ENCODE measurements at regions not wholly inside any gene's neighbourhood (a gene's known extent, or its start where the extent isn't known, plus 50 kb on each side); places are given as distances from the start of the nearest gene placed in this dataset.
A peak's percentile ranks its signal among the peaks of the same experiment; 100 is the strongest.

- Histone ChIP-seq H3K4me3 (replicated peaks in 1 of 3; ENCODE audit: insufficient read depth in 1 of 3, low read depth in 2 of 3, low read length in 3 of 3) (no peak overlapping the region), H4K20me1 (ENCODE audit: insufficient read depth, low read length) (no peaks in the 10 kb centered on the region), H3K79me2 (ENCODE audit: insufficient read depth, low read length) (no peaks in the 10 kb centered on the region), H3K4me1 (ENCODE audit: insufficient read depth, low read length) (peaks cover 42% of the 10 kb centered on the region), H3K27ac (ENCODE audit: extremely low read length, insufficient read depth, low read length) (no peak overlapping the region), H3K9ac (ENCODE audit: insufficient read depth, low read depth, low read length) (no peak overlapping the region), H3K9me3 (ENCODE audit: low read length) (no peaks in the 10 kb centered on the region), H3K36me3 (replicated peaks in 1 of 2; ENCODE audit: control insufficient read depth in 1 of 2, insufficient read depth in 2 of 2, low read length in 2 of 2) (no peaks in the 10 kb centered on the region), H3K4me2 (ENCODE audit: low read depth, low read length) (no peak overlapping the region), H3K27me3 (ENCODE audit: control insufficient read depth in 1 of 2, insufficient read depth in 2 of 2, low read length in 2 of 2) (no peaks in the 10 kb centered on the region), H2AFZ (ENCODE audit: low read length) (no peak overlapping the region)
- intact Hi-C loops (cut with micrococcal nuclease; ENCODE audit: unreplicated experiment) (no loop called here), in situ Hi-C loops (cut with HindIII; ENCODE audit: extremely low pct_ligation_motif_present, low pct_unique_long_range_greater_than_20kb) (no loop called here)
- TSS peak; percentile 14 for BruUV-seq (replicated peaks)
- POLR2A ChIA-PET = interaction anchor here (1.6 kb wide), 1 partner anchor 9 kb away, joined by 5 read pairs; no protein-coding TSS in a partner anchor
- CTCF ChIA-PET (ENCODE audit: low intra/inter-chr PET ratio, low total read pairs) = no interaction called here
- no peak for FAIRE-seq
- ATAC-seq = no peak; the same call in 2 of the 3 replicates
- TF ChIP-seq ATF7 (IDR thresholded peaks at IDR 0.05) (peak; percentile 94), ATF7 (CRISPR knock-in tag; IDR thresholded peaks at IDR 0.05) (no peak), CREB1 (IDR thresholded peaks at IDR 0.05) (peak; percentile 67), CREB1 (CRISPR knock-in tag; IDR thresholded peaks at IDR 0.05) (no peak), ELF4 (CRISPR knock-in tag; IDR thresholded peaks at IDR 0.05; ENCODE audit: borderline replicate concordance) (no peak)
- DNase-seq (ENCODE audit: low spot score) = no peak
- WGBS (ENCODE audit: low lambda C conversion rate) = 78% methylated on average over 6 of the region's 6 CpGs
These were observed 57.7 kb upstream of the MAP4K3 start for GRCh38 chr2:39494784-39495251.

DNA sequence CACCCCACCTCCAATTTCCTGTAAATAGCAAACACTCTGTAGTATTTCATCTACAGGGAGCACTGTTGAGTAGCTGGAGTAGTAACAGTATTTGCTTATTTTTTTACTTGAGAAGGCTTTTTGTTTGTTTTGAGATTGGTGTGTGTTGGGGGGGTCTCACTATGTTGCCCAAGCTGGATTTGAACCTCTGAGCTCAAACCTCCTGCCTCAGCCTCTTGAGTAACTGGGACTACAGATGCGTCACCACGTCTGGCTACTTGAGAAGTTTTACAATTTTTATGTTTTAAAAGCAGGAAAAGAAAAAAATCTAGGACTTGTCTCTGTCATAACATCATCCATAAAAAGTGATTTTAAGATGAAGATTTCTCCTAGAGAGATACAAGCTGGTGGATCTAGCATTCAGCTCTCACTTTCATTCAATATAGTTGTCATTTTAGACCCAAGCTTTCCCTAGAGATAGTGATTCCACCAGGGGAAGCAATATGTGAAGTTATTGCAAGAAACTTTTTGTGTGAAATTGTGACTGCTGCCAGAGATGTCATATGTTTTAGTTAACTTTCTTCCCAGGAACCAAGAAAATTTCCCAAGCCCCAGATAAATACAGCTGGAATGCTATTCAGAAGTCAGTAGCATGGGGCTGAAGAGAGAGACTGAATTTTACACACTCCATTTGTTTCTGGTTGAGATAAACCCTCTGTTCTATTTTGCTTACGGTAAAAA lies 60.2 kb upstream of the MAP4K3 start:
- POLR2A ChIA-PET = interaction anchor here (1.1 to 1.2 kb wide), 2 partner anchors 9 to 48 kb away, joined by 3 to 4 read pairs; no protein-coding TSS in a partner anchor
- TF ChIP-seq BHLHE40 (IDR thresholded peaks at IDR 0.05; ENCODE audit: low read length) = no peak
- no peak for TF ChIP-seq ZBTB37 (CRISPR knock-in tag; IDR thresholded peaks at IDR 0.05)
- TF ChIP-seq ZNF20 (CRISPR knock-in tag; IDR thresholded peaks at IDR 0.05) = no peak
- no peak for TF ChIP-seq KMT2B (CRISPR knock-in tag; IDR thresholded peaks at IDR 0.05)

More for the DNA sequence above, 60.2 kb upstream of the MAP4K3 start:
- no TSS peak for BruUV-seq (replicated peaks)
- Histone ChIP-seq H3K36me3 (replicated peaks in 1 of 2; ENCODE audit: control insufficient read depth in 1 of 2, insufficient read depth in 2 of 2, low read length in 2 of 2) (no peaks in the 10 kb centered on the region), H3K9ac (ENCODE audit: insufficient read depth, low read depth, low read length) (no peak overlapping the region), H2AFZ (ENCODE audit: low read length) (no peak overlapping the region), H3K4me1 (ENCODE audit: insufficient read depth, low read length) (peaks cover 46% of the 10 kb centered on the region), H4K20me1 (ENCODE audit: insufficient read depth, low read length) (no peaks in the 10 kb centered on the region), H3K4me3 (replicated peaks in 1 of 3; ENCODE audit: insufficient read depth in 1 of 3, low read depth in 2 of 3, low read length in 3 of 3) (no peak overlapping the region), H3K27me3 (ENCODE audit: control insufficient read depth in 1 of 2, insufficient read depth in 2 of 2, low read length in 2 of 2) (no peaks in the 10 kb centered on the region), H3K9me3 (ENCODE audit: low read length) (no peaks in the 10 kb centered on the region), H3K4me2 (ENCODE audit: low read depth, low read length) (no peak overlapping the region), H3K79me2 (ENCODE audit: insufficient read depth, low read length) (no peaks in the 10 kb centered on the region), H3K27ac (ENCODE audit: extremely low read length, insufficient read depth, low read length) (no peak overlapping the region)
- 98% methylated on average over 3 of the region's 3 CpGs for WGBS (ENCODE audit: low lambda C conversion rate)
- CTCF ChIA-PET (ENCODE audit: low intra/inter-chr PET ratio, low total read pairs) = no interaction called here
- in situ Hi-C loops (cut with HindIII; ENCODE audit: extremely low pct_ligation_motif_present, low pct_unique_long_range_greater_than_20kb) = no loop called here
- no peak for ATAC-seq
- intact Hi-C loops (cut with micrococcal nuclease; ENCODE audit: unreplicated experiment) = no loop called here
- DNase-seq (ENCODE audit: low spot score) = no peak
- no peak for FAIRE-seq
